ENCODE measurements at regions not wholly inside any gene's neighbourhood (a gene's known extent, or its start where the extent isn't known, plus 50 kb on each side); places are given as distances from the start of the nearest gene placed in this dataset.
"Not testable (repeated sequence)": the region's sequence is repeated elsewhere in the genome, so short reads cannot be mapped to it uniquely, and the experiment has no call there.

DNA sequence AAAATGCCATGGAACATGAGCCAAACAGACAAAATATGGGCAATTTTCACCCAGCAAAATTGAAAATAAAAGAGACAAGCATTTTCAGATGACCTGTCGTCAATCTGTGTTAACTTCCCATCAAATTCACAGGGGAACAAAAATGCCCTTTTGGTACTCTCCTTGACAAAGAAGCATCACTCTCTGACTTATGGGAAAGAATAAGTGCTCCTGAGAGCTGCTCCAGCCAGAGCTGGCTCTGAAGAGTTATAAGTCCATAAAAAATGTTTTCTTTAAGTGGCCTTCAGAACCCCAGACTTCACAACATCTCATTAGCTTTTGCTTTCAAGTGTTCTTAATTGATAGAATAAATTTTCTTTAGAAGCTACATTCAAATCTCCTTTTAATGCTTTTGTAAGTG is 721.4 kb upstream of the GOT2 start:
- DNase-seq: no peak

GRCh38 chr16:59450513-59450912 is 716.4 kb upstream of the GOT2 start:
- DNase-seq: not testable (repeated sequence)

DNA sequence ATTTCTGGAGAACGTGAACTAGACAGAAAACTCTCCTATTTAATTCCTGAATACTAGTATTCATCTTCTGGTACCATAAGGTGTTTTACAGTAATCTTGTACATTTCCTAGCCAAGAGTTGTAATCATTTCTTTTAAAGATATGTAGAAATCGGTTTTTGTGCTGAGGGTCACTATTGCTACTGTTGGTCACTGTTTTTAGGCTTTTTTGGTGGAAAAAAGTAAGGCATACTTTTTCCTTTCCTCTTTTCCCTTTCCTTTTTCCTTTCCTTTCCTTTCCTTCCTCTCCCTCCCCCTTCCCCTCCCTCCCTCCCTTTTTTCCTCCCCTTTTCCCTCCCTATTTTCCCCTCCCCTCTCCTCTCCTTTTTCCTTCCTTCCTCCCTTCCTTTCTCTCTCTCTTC is 706.4 kb upstream of the GOT2 start:
- DNase-seq: no peak

GRCh38 chr16:59432896-59433295 is 698.8 kb upstream of the GOT2 start:
- no peak for DNase-seq

GRCh38 chr16:59432276-59432675 is 698.2 kb upstream of the GOT2 start:
- no peak for DNase-seq

DNA sequence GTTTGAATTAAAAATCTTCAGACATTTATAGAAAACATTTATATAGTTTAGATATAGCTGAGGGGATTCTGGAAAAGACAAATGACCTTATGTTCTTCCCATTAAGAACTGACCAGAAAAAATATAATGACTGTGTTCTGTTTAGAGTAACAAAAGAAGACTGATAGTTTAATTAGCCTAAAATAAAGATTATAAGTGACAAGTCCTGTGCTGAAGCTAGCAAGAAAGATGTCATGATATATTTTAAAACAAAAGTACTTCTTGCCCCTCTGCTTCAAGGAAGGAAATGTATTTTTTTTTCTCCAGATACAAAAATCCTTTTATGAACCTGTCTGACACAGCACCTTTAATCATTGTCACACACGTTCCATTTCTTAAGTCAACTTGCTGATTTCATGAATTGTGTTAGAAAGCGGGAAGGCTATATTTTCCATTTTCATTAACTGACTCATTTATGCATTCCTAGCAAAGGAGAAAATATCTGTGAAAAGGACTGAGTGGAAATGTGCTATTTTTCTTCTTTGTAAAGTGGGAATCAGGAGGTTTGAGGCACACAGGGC is 690.7 kb upstream of the GOT2 start:
- DNase-seq: no peak

DNA sequence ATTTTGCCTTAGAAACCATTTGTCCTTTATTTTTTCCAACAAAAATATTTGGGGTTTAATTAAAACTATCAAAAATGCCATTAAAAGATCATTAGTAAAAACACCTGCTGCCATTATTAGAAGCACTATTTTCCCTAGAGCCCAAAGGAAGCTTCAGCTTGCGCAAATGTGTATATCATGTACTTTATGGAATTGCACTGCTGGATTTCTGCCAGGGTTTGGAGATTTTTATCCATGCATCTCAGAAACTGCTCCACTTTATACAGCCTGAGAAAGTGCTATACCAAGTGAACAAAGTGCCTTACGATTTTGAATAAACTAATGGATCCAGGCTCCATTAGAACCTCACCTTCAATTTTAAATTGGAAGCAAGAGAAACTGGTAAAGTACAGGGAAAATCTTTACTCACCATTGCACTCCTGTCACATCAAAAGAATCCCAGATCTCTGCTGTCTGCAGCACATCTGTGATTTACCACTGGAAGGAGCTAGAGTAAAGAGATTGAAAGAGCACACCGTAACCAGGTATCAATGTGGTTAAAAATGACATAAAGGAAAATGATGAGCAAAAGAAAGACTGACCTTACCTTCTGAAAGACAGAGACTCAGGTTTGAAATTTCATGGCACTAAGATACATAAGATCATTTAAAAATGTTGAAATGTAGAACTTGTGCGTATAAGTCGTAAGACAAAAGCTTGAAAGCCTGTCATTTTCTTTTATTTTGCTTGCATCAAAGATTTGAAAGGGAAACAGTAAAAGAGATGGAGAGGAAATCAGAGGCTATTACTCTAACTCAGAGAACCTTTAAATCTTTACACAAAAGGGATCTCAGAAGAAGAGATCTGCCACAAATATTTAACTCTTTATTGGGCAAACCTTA is 678.1 kb upstream of the GOT2 start:
- peak; percentile 30 for DNase-seq

GRCh38 chr16:59410451-59410850 is 676.3 kb upstream of the GOT2 start:
- DNase-seq: no peak

DNA sequence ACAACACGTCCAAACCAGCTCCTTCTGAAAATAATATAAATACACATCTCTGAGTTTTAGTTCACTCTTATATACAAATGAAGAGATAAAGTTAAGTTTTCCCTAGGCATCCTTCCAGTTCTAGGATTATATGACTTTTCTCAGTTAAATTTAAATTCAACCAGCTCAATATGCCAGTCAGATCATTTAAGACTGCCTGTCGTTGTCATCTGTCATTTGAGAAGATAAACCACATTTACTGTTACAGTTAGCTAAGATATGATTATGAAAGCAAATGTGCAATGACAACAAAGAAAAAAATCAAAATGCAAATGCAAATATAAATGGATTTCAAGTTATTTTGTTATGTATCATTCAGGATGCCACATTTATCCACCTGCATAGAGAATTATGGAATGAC is 671.7 kb upstream of the GOT2 start:
- DNase-seq: no peak

- no peak for DNase-seq
Measured at GRCh38 chr16:59404509-59404908, 670.4 kb upstream of the GOT2 start.

DNA sequence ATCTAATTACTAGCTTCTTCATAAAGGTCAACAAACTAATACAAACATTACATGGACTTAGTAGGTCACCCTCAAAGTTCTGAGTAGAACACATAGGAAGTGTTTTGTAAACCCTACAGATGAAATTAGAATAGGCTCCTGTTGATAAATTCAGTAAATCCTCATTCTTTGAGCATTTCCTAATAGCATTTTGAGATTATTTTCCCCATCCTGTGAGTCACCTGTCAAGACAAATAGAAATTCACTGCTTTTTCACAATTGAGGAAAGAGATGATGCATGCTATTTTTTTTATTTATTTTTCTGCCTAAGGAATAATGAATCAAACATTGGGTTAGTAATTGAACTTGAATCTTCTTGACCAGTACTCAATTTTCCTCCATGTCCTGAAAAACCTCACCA is 666.7 kb upstream of the GOT2 start:
- DNase-seq: no peak

DNA sequence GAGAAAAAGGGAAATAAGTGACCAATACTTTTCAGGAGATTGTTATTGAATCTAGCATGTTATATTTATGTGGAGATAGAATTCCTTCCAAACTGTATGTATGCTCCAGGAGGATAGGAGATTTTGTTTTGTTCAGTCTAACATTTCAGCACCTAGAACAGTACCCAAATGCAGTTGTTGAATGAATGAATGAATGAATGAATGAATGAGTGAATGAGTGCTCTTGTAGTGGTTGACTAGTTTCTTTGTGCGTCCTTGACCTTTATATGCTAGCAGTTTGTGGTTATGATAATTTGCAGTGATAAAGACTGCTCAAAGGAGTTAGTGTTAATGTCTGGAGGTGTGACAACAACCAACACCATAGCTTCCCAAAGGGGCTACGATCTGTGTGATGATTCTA is 663.5 kb upstream of the GOT2 start:
- no peak for DNase-seq

DNA sequence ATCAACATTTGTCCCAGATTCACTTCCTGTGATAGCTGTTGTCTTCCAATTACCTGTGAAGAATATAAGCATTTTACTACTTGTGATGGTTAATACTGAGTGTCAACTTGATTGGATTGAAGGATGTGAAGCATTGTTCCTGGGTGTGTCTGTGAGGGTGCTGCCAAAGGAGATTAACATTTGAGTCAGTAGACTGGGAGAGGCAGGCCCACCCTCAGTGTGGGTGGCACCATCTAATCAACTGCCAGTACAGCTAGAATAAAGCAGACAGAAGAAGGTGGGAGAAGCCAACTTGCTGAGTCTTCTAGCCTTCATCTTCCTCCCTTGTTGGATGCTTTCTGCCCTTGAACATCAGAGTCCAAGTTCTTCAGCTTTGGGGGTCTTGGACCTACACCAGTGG is 660.4 kb upstream of the GOT2 start:
- DNase-seq: no peak

DNA sequence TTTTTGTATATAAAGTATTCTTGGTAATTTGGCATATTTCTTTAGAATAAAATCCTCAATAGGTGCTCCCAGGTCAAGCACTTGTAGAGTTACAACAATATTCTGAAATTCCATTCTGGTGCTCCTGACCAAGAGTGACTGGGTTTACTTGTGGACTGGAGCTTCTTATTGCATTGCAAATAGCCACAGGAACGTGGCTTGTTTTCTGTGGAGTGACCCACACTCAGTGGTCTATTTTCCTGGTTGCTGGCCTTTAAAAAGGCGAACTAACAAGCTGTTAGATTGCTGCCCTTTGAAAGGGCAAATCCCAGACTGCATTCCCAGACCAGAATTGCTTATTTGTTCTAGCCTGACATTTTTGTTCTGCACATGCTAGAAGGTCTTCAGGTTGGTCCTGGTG is 658.8 kb upstream of the GOT2 start:
- DNase-seq: no peak

- no peak for DNase-seq
Measured at GRCh38 chr16:59391617-59392364, 657.7 kb upstream of the GOT2 start.

GRCh38 chr16:59385959-59386358 is 651.8 kb upstream of the GOT2 start:
- no peak for DNase-seq

DNA sequence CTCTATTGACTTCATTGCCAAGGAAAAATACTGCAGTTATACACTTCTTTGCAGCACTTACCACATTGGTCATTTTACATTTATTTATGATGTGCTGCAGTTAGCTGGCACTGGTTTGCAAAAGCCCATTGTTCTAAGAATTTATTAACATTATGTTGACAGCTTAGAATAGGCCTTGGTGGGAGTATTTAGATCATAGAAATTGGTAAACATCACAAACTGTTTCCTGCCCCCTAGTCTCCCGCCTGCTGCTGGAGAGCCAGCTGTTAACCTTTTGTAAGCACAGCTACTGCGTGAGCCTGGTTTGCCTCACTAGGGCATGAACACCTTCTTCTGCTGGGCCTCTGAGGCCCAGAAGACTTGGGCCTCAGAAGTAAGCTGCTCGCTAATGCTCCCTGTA is 651.4 kb upstream of the GOT2 start:
- no peak for DNase-seq

- DNase-seq: no peak
Measured at GRCh38 chr16:59373632-59374031, 639.5 kb upstream of the GOT2 start.

- DNase-seq: no peak
Measured at GRCh38 chr16:59370717-59371116, 636.6 kb upstream of the GOT2 start.

DNA sequence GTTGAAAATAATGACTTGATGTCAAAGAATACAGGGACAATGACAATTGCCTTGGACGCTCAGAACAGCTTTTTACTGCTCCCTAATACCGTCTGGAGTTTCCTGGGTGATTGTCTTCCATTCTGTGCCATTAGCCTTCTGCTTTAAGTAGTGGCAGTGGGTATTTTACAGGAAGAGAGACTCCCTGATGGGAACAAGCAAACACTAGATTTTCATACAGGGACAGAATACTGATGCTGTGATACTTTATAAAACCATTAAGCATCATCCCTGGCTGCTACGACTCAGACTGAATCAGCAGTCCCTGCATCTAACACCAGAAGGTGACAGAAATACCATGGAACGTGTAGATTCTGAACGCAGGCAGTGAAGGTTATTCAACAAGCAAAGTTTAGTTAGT is 635.4 kb upstream of the GOT2 start:
- no peak for DNase-seq

DNA sequence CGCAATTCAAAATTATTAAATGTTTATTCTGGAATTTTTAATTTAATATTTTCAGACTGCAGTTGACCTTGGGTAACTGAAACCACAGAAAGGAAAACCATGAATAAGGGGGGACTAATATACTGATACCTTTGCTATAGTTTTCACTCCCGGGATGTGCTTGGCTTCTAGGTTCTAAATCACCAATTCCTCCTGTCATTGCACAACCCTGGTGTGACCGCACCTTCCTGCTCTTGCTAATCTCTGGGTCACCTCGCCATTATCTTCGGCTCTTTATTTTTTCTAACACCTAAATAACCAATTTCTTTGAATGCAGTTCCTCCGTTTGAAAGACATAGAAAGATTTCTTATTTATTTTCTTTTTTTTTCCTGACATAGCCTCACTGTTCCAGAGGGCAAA is 634.5 kb upstream of the GOT2 start:
- no peak for DNase-seq

- no peak for DNase-seq
Measured at GRCh38 chr16:59356709-59357108, 622.6 kb upstream of the GOT2 start.

- DNase-seq: no peak
Measured at GRCh38 chr16:59356144-59356543, 622.0 kb upstream of the GOT2 start.

GRCh38 chr16:59355704-59356103 is 621.6 kb upstream of the GOT2 start:
- DNase-seq: no peak

Measured in NCI-H1105 treated with DMSO at 0.1 percent for 48 hours (cell line).